ENCODE measurements at regions not wholly inside any gene's neighbourhood (a gene's known extent, or its start where the extent isn't known, plus 50 kb on each side); places are given as distances from the start of the nearest gene placed in this dataset.

DNA sequence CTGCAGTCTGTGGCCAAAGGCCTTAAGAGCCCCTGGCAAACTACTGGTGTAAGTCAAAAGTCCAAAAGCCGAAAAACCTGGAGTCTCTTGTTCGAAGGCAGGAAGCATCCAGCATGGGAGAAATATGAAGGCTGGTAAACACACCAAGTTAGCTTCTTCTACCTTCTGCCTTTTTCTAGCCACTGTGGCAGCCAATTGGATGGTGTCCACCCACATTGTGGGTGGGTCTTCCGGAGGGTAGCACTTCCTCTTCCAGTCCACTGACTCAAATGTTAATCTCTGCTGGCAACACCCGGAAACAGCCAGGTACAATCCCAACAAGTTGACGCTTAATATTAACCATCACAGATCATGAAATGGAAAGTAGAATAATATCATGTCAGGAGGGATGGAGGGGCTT is 827.6 kb downstream of the SORCS1 start:
- no peaks in the 10 kb centered on the region for H3K4me1 ChIP-seq
- 89 to 94% (median 92%) methylated on average over 5 of the region's 5 CpGs for WGBS, 5 donors
- TF ChIP-seq, protein P1, sequence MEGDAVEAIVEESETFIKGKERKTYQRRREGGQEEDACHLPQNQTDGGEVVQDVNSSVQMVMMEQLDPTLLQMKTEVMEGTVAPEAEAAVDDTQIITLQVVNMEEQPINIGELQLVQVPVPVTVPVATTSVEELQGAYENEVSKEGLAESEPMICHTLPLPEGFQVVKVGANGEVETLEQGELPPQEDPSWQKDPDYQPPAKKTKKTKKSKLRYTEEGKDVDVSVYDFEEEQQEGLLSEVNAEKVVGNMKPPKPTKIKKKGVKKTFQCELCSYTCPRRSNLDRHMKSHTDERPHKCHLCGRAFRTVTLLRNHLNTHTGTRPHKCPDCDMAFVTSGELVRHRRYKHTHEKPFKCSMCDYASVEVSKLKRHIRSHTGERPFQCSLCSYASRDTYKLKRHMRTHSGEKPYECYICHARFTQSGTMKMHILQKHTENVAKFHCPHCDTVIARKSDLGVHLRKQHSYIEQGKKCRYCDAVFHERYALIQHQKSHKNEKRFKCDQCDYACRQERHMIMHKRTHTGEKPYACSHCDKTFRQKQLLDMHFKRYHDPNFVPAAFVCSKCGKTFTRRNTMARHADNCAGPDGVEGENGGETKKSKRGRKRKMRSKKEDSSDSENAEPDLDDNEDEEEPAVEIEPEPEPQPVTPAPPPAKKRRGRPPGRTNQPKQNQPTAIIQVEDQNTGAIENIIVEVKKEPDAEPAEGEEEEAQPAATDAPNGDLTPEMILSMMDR (IDR thresholded peaks at IDR 0.05), result no peak
- no peak for TF ChIP-seq POLR2AphosphoS5 (IDR thresholded peaks at IDR 0.05)
- no peak overlapping the region for H3K27ac ChIP-seq
- no peaks in the 10 kb centered on the region for H3K9me3 ChIP-seq
- DNase-seq, result no peak
- H3K27me3 ChIP-seq, result no peaks in the 10 kb centered on the region
- intact Hi-C loops (cut with DNase I; ENCODE audit: low total_unique reads), result no loop called here
- H3K36me3 ChIP-seq, result no peaks in the 10 kb centered on the region
- H3K4me3 ChIP-seq, result no peak overlapping the region

GRCh38 chr10:106327747-106328146 is 836.8 kb downstream of the SORCS1 start:
- Histone ChIP-seq H3K4me1 (no peaks in the 10 kb centered on the region), H3K27ac (no peak overlapping the region), H3K36me3 (no peaks in the 10 kb centered on the region), H3K4me3 (no peak overlapping the region), H3K27me3 (no peaks in the 10 kb centered on the region), H3K9me3 (peaks cover 14 to 46% (median 23%) of the 10 kb centered on the region in 4 donors)
- no peak for DNase-seq
- no peak for TF ChIP-seq POLR2A (IDR thresholded peaks at IDR 0.05)
- TF ChIP-seq, protein P1 (IDR thresholded peaks at IDR 0.05), result no peak
- TF ChIP-seq POLR2AphosphoS5 (IDR thresholded peaks at IDR 0.05), result no peak
- TF ChIP-seq EP300 (IDR thresholded peaks at IDR 0.05), result no peak
- intact Hi-C loops (cut with DNase I; ENCODE audit: low total_unique reads), result no loop called here
- WGBS, 5 donors, result 75 to 85% (median 82%) methylated on average over 3 of the region's 3 CpGs

GRCh38 chr10:106320876-106321275 is 843.6 kb downstream of the SORCS1 start:
- WGBS, 5 donors, result 79 to 90% (median 88%) methylated on average over 3 of the region's 3 CpGs
- H3K9me3 ChIP-seq, result peaks cover 0 to 4% (median 0%) of the 10 kb centered on the region in 4 donors

GRCh38 chr10:106320078-106320477 is 844.4 kb downstream of the SORCS1 start:
- TF ChIP-seq EP300 (IDR thresholded peaks at IDR 0.05) (no peak), POLR2A (IDR thresholded peaks at IDR 0.05) (no peak), POLR2AphosphoS5 (IDR thresholded peaks at IDR 0.05) (no peak)
- TF ChIP-seq, protein P1 (IDR thresholded peaks at IDR 0.05), result no peak
- H3K4me1 ChIP-seq, result no peaks in the 10 kb centered on the region
- no peak overlapping the region for H3K4me3 ChIP-seq
- H3K27me3 ChIP-seq, result no peaks in the 10 kb centered on the region
- no peak for DNase-seq
- no peak overlapping the region for H3K27ac ChIP-seq
- intact Hi-C loops (cut with DNase I; ENCODE audit: low total_unique reads), result no loop called here
- H3K36me3 ChIP-seq, result no peaks in the 10 kb centered on the region
- WGBS, 5 donors, result 87 to 95% (median 91%) methylated on average over 5 of the region's 5 CpGs
- no peaks in the 10 kb centered on the region for H3K9me3 ChIP-seq

More at GRCh38 chr10:106320876-106321275, 843.6 kb downstream of the SORCS1 start:
- no peak for DNase-seq
- H3K27ac ChIP-seq, result no peak overlapping the region
- TF ChIP-seq, protein P1 (IDR thresholded peaks at IDR 0.05), result no peak
- TF ChIP-seq EP300 (IDR thresholded peaks at IDR 0.05) (no peak), POLR2AphosphoS5 (IDR thresholded peaks at IDR 0.05) (no peak), POLR2A (IDR thresholded peaks at IDR 0.05) (no peak)
- H3K27me3 ChIP-seq, result no peaks in the 10 kb centered on the region
- no peaks in the 10 kb centered on the region for H3K4me1 ChIP-seq
- H3K4me3 ChIP-seq, result no peak overlapping the region
- H3K36me3 ChIP-seq, result no peaks in the 10 kb centered on the region
- intact Hi-C loops (cut with DNase I; ENCODE audit: low total_unique reads), result no loop called here
